ENCODE measurements at regions not wholly inside any gene's neighbourhood (a gene's known extent, or its start where the extent isn't known, plus 50 kb on each side); places are given as distances from the start of the nearest gene placed in this dataset.

DNA sequence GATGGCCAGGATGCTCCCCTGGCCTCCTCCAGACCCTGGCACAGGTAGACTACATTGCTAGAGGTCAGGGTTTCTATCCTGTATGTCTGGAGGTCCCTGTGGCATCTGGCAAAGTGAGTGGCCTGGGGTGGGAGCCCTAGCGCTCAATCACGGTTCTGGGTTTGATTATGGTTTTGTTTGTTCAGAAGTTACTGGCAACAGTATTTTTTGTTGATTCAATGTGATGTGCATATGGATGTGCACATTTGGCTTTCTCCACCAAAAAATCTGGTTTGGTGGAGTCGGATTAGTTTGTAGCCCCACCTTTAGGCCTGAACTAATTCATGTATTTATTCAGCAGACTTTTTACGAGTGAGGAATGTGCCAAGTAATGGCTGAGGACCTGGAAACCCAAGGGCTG is 109.7 kb downstream of the VEGFA start:
- TF ChIP-seq, protein P1, sequence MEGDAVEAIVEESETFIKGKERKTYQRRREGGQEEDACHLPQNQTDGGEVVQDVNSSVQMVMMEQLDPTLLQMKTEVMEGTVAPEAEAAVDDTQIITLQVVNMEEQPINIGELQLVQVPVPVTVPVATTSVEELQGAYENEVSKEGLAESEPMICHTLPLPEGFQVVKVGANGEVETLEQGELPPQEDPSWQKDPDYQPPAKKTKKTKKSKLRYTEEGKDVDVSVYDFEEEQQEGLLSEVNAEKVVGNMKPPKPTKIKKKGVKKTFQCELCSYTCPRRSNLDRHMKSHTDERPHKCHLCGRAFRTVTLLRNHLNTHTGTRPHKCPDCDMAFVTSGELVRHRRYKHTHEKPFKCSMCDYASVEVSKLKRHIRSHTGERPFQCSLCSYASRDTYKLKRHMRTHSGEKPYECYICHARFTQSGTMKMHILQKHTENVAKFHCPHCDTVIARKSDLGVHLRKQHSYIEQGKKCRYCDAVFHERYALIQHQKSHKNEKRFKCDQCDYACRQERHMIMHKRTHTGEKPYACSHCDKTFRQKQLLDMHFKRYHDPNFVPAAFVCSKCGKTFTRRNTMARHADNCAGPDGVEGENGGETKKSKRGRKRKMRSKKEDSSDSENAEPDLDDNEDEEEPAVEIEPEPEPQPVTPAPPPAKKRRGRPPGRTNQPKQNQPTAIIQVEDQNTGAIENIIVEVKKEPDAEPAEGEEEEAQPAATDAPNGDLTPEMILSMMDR (IDR thresholded peaks at IDR 0.05), result no peak
- no peak for TF ChIP-seq POLR2A (IDR thresholded peaks at IDR 0.05)

Data from esophagus squamous epithelium (tissue), 4 donors.